Panc1 (cell line): ENCODE measurements at regions not wholly inside any gene's neighbourhood (a gene's known extent, or its start where the extent isn't known, plus 50 kb on each side); places are given as distances from the start of the nearest gene placed in this dataset.

ENCODE experiments used
- ATAC-seq: fragments of 200-7000 bp; cut with Tn5 transposase; 2 replicates; pipeline ENCODE4 v1.9.1; 2020; ENCODE audit warnings: mild to moderate bottlenecking, moderate library complexity
- BruUV-seq: library from RNA; stranded (reverse); fragments of 400-500 nt; replicated peaks from 2 replicates; lab custom pipeline; 2021; lab: Mats Ljungman, UMichigan
- CTCF ChIA-PET: fragments of 300-600 bp; sonication (Branson Sonifier 250); formaldehyde crosslinking; loops from one replicate; lab custom pipeline; 2022; ENCODE audit warnings: antibody characterized with exemption; lab: Charles Lee
- POLR2A ChIA-PET: fragments of 300-600 bp; sonication (Branson Sonifier 250); formaldehyde crosslinking; loops from one replicate; lab custom pipeline; 2022; ENCODE audit warnings: antibody characterized with exemption; lab: Charles Lee
- DNase-seq: peaks from one replicate; pipeline ENCODE4 v3.0.0-alpha.2; 2010; ENCODE audit warnings: low read depth, low spot score
- H3K27ac ChIP-seq: 2 replicates; pipeline ENCODE4 v1.5.1; 2011; ENCODE audit warnings: mild to moderate bottlenecking, low read length, inconsistent platforms
- H3K27me3 ChIP-seq: fragments of 200-500 bp; sonication (Bioruptor generic); 2 replicates; pipeline ENCODE4 v1.6.0; 2014; ENCODE audit warnings: low read length, inconsistent platforms; ENCODE audit not compliant: control insufficient read depth, insufficient read depth
- H3K36me3 ChIP-seq: fragments of 200-500 bp; sonication (Bioruptor generic); 2 replicates; pipeline ENCODE4 v1.5.1; 2014; ENCODE audit warnings: inconsistent platforms, mild to moderate bottlenecking, low read length, moderate library complexity; ENCODE audit not compliant: control insufficient read depth, insufficient read depth
- H3K4me1 ChIP-seq: 2 replicates; pipeline ENCODE4 v1.5.1; 2011; ENCODE audit warnings: inconsistent platforms, mild to moderate bottlenecking, low read length, moderate library complexity; ENCODE audit not compliant: control insufficient read depth, insufficient read depth
- H3K4me3 ChIP-seq, 2 experiments: 2 replicates each; pipeline ENCODE4 v1.5.1; 2011 to 2012; ENCODE audit warnings: low read depth in 2 of 2, low read length in 2 of 2, mild to moderate bottlenecking in 2 of 2, inconsistent platforms in 1 of 2, moderate library complexity in 1 of 2
- H3K9me3 ChIP-seq: fragments of 200-500 bp; sonication (Bioruptor generic); 2 replicates; pipeline ENCODE4 v1.5.1; 2014; ENCODE audit warnings: low read depth, mild to moderate bottlenecking, inconsistent platforms, low read length, moderate library complexity; ENCODE audit not compliant: control insufficient read depth, insufficient read depth
- POLR2AphosphoS5 ChIP-seq: IDR thresholded peaks from 2 replicates; pipeline ENCODE4 v1.6.1; 2012; ENCODE audit warnings: mild to moderate bottlenecking, low read depth, low read length, moderate library complexity
- SIN3A ChIP-seq: IDR thresholded peaks from 2 replicates; pipeline ENCODE4 v1.6.1; 2012; ENCODE audit warnings: low read depth, mild to moderate bottlenecking, low read length, moderate library complexity, borderline replicate concordance; ENCODE audit not compliant: insufficient read depth
- TCF7L2 ChIP-seq: IDR thresholded peaks from 2 replicates; pipeline ENCODE4 v1.6.1; 2011; ENCODE audit warnings: mild to moderate bottlenecking, low read depth, low read length, inconsistent platforms
- in situ Hi-C: cut with HindIII; loops from 2 replicates; pipeline ENCODE4 v1.10.0; 2016; ENCODE audit warnings: low sequenced_read_pairs, low pct_unique_long_range_greater_than_20kb
- intact Hi-C: fragments of 100-400 bp; cut with micrococcal nuclease; formaldehyde crosslinking; loops from one replicate; pipeline ENCODE4 v1.10.0; 2022; ENCODE audit not compliant: unreplicated experiment
- TF ChIP-seq, protein P1 (sequence below): fragments of 450-650 bp; IDR thresholded peaks from 2 replicates; pipeline ENCODE4 v1.5.1; 2017; ENCODE audit warnings: mild to moderate bottlenecking
- TF ChIP-seq, protein P2 (sequence below), 2 experiments: IDR thresholded peaks; 2 replicates each; pipeline ENCODE4 v1.6.1; 2011 to 2012; ENCODE audit warnings: low read depth in 2 of 2, control low read depth in 1 of 2, low read length in 1 of 2, mild to moderate bottlenecking in 1 of 2, moderate library complexity in 1 of 2; ENCODE audit not compliant: insufficient read depth in 1 of 2

DNA sequence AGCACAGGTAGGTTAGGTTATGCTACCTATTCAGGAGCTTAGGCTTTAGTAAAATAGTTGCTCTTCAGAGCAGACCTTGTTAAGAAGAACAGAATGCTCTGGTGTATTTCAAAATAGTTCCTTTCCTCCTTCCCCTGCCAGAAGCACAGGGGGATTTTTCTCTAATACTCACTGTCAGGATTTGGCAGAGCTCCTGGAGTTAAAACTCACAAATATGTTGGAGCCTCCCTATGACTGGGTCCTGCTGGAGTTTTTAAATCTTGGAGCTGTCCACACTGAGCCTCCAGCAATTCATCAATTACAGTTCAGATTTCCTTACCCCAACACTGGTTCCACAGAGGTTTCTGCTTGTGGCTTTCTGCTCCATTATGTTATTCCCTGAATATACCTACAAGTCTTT is 1233.8 kb upstream of the WWC1 start:
- no peak for ATAC-seq
- Histone ChIP-seq H3K4me3 (no peak overlapping the region), H3K36me3 (no peaks in the 10 kb centered on the region), H3K27ac (no peak overlapping the region), H3K4me1 (no peaks in the 10 kb centered on the region), H3K27me3 (no peaks in the 10 kb centered on the region), H3K9me3 (no peaks in the 10 kb centered on the region)
- BruUV-seq: no TSS peak
- in situ Hi-C loops: no loop called here
- intact Hi-C loops: no loop called here
- DNase-seq: no peak
- CTCF ChIA-PET: no interaction called here
- POLR2A ChIA-PET: no interaction called here
- no peak for TF ChIP-seq SIN3A
- TF ChIP-seq, protein P1, sequence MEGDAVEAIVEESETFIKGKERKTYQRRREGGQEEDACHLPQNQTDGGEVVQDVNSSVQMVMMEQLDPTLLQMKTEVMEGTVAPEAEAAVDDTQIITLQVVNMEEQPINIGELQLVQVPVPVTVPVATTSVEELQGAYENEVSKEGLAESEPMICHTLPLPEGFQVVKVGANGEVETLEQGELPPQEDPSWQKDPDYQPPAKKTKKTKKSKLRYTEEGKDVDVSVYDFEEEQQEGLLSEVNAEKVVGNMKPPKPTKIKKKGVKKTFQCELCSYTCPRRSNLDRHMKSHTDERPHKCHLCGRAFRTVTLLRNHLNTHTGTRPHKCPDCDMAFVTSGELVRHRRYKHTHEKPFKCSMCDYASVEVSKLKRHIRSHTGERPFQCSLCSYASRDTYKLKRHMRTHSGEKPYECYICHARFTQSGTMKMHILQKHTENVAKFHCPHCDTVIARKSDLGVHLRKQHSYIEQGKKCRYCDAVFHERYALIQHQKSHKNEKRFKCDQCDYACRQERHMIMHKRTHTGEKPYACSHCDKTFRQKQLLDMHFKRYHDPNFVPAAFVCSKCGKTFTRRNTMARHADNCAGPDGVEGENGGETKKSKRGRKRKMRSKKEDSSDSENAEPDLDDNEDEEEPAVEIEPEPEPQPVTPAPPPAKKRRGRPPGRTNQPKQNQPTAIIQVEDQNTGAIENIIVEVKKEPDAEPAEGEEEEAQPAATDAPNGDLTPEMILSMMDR: no peak
- TF ChIP-seq, protein P2, sequence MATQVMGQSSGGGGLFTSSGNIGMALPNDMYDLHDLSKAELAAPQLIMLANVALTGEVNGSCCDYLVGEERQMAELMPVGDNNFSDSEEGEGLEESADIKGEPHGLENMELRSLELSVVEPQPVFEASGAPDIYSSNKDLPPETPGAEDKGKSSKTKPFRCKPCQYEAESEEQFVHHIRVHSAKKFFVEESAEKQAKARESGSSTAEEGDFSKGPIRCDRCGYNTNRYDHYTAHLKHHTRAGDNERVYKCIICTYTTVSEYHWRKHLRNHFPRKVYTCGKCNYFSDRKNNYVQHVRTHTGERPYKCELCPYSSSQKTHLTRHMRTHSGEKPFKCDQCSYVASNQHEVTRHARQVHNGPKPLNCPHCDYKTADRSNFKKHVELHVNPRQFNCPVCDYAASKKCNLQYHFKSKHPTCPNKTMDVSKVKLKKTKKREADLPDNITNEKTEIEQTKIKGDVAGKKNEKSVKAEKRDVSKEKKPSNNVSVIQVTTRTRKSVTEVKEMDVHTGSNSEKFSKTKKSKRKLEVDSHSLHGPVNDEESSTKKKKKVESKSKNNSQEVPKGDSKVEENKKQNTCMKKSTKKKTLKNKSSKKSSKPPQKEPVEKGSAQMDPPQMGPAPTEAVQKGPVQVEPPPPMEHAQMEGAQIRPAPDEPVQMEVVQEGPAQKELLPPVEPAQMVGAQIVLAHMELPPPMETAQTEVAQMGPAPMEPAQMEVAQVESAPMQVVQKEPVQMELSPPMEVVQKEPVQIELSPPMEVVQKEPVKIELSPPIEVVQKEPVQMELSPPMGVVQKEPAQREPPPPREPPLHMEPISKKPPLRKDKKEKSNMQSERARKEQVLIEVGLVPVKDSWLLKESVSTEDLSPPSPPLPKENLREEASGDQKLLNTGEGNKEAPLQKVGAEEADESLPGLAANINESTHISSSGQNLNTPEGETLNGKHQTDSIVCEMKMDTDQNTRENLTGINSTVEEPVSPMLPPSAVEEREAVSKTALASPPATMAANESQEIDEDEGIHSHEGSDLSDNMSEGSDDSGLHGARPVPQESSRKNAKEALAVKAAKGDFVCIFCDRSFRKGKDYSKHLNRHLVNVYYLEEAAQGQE (IDR thresholded peaks at IDR 0.05; ENCODE audit: insufficient read depth in 1 of 2, low read depth in 2 of 2, low read length in 1 of 2): no peak

DNA sequence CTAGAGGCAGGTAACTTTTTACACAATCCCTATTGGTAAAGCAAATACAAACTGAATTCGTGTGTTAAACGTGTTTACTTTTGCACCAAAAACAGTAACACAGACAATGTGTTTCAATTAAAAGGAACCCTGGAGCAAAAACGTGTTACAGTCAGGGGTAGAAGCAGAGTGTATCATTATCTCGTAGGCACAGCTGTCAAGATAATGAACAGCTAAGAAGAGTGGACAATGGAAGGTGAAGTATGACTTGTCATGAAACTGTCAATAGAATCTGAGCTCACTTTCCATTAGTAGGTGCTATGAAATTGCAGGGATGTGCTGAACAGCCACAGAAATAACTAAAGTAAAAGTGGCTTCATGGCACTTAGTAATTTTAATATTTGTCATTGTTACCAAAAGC is 1229.8 kb upstream of the WWC1 start:
- no peak for ATAC-seq
- H3K36me3 ChIP-seq: no peaks in the 10 kb centered on the region
- BruUV-seq: no TSS peak
- in situ Hi-C loops (no loop called here), intact Hi-C loops (no loop called here)
- H3K27ac ChIP-seq: no peak overlapping the region
- no peaks in the 10 kb centered on the region for H3K27me3 ChIP-seq
- H3K4me3 ChIP-seq: no peak overlapping the region
- ChIA-PET POLR2A (no interaction called here), CTCF (no interaction called here)
- DNase-seq: no peak
- H3K9me3 ChIP-seq: no peaks in the 10 kb centered on the region
- no peaks in the 10 kb centered on the region for H3K4me1 ChIP-seq
- TF ChIP-seq POLR2AphosphoS5 (no peak), TCF7L2 (no peak), SIN3A (no peak)
- TF ChIP-seq, protein P1: no peak
- TF ChIP-seq, protein P2 (IDR thresholded peaks at IDR 0.05; ENCODE audit: insufficient read depth in 1 of 2, low read depth in 2 of 2, low read length in 1 of 2): no peak
